GM12878 (cell line): ENCODE measurements at regions not wholly inside any gene's neighbourhood (a gene's known extent, or its start where the extent isn't known, plus 50 kb on each side); places are given as distances from the start of the nearest gene placed in this dataset.

Source experiments
- ATAC-seq: fragments of 200-7000 bp; cut with Tn5 transposase; 3 replicates; pipeline ENCODE4 v1.9.1; 2020; ENCODE audit warnings: mild to moderate bottlenecking, moderate library complexity
- BruUV-seq: library from RNA; stranded (reverse); fragments of 400-500 nt; replicated peaks from 2 replicates; lab custom pipeline; 2021; lab: Mats Ljungman, UMichigan
- CTCF ChIA-PET: fragments of 300-600 bp; sonication (Branson Sonifier 250); formaldehyde crosslinking; extraction: SDS; loops from one replicate; lab custom pipeline; 2021; ENCODE audit warnings: inconsistent platforms; lab: Yijun Ruan, JAX
- POLR2A ChIA-PET: fragments of 350-600 bp; formaldehyde crosslinking; extraction: SDS; loops from one replicate; lab custom pipeline; 2021; ENCODE audit warnings: inconsistent platforms; lab: Charles Lee
- RAD21 ChIA-PET: fragments of 300-600 bp; sonication (Branson Sonifier 250); formaldehyde crosslinking; loops from one replicate; lab custom pipeline; 2023; ENCODE audit warnings: antibody characterized with exemption; ENCODE audit not compliant: unreplicated experiment; lab: Charles Lee
- SMC1A ChIA-PET: fragments of 300-600 bp; sonication (Branson Sonifier 250); formaldehyde crosslinking; loops from one replicate; lab custom pipeline; 2023; ENCODE audit not compliant: unreplicated experiment, uncharacterized antibody; lab: Charles Lee
- DNase-seq: peaks from one replicate; pipeline ENCODE4 v3.0.0-alpha.2; 2011; ENCODE audit warnings: low read depth, low spot score
- FAIRE-seq: peaks from 3 replicates; lab custom pipeline; 2011; peaks lifted over from hg19 to GRCh38; lab: Jason Lieb, UNC
- H2AFZ ChIP-seq: 2 replicates; pipeline ENCODE4 v1.6.0; 2011; ENCODE audit warnings: low read depth, low read length, control low read depth; ENCODE audit not compliant: control insufficient read depth
- H3K27ac ChIP-seq: 2 replicates; pipeline ENCODE4 v1.5.1; 2011; ENCODE audit warnings: control low read depth; ENCODE audit not compliant: control insufficient read depth, insufficient read depth
- H3K27me3 ChIP-seq, 2 experiments: replicated peaks in 1 of 2; 2 replicates each; pipeline versions ENCODE4 v1.6.0 to v1.6.1; 2011; ENCODE audit warnings: low read length in 1 of 2; ENCODE audit not compliant: control insufficient read depth in 2 of 2, insufficient read depth in 2 of 2
- H3K36me3 ChIP-seq, 2 experiments: 2 replicates each; pipeline ENCODE4 v1.5.1; 2011; ENCODE audit warnings: low read length in 1 of 2; ENCODE audit not compliant: control insufficient read depth in 2 of 2, insufficient read depth in 2 of 2
- H3K4me1 ChIP-seq: 2 replicates; pipeline ENCODE4 v1.6.1; 2011; ENCODE audit warnings: mild to moderate bottlenecking, low read length, moderate library complexity, mixed read lengths; ENCODE audit not compliant: control insufficient read depth, insufficient read depth
- H3K4me2 ChIP-seq: 2 replicates; pipeline ENCODE4 v1.6.0; 2011; ENCODE audit warnings: control low read depth; ENCODE audit not compliant: control insufficient read depth, insufficient read depth
- H3K4me3 ChIP-seq: fragments of 200-600 bp; sonication (generic); 2 replicates; pipeline ENCODE4 v1.5.1; 2016
- H3K79me2 ChIP-seq: 2 replicates; pipeline ENCODE4 v1.6.0; 2011; ENCODE audit warnings: low read length; ENCODE audit not compliant: control insufficient read depth, insufficient read depth
- H3K9ac ChIP-seq: 2 replicates; pipeline ENCODE4 v1.8.0; 2011; ENCODE audit warnings: low read length, control low read depth, mixed read lengths; ENCODE audit not compliant: control insufficient read depth, insufficient read depth
- H3K9me3 ChIP-seq: replicated peaks from 3 replicates; pipeline ENCODE4 v1.5.1; 2011; ENCODE audit warnings: mild to moderate bottlenecking, low read length; ENCODE audit not compliant: control insufficient read depth, insufficient read depth
- H4K20me1 ChIP-seq: 2 replicates; pipeline ENCODE4 v1.6.0; 2011; ENCODE audit not compliant: control insufficient read depth, insufficient read depth
- BACH1 ChIP-seq: fragments of 450-650 bp; IDR thresholded peaks from 2 replicates; pipeline ENCODE4 v1.6.1; 2017; ENCODE audit warnings: mild to moderate bottlenecking, borderline replicate concordance
- CEBPB ChIP-seq, 2 experiments: fragments of 150-350 bp in 1 of 2; IDR thresholded peaks; 2 replicates each; pipeline ENCODE4 v1.6.1; 2012 to 2014; ENCODE audit warnings: low read depth in 2 of 2, low read length in 2 of 2, borderline replicate concordance in 1 of 2, inconsistent platforms in 1 of 2
- EED ChIP-seq: sonication (generic); IDR thresholded peaks from 2 replicates; pipeline ENCODE4 v1.6.1; 2016; ENCODE audit warnings: antibody characterized with exemption, low read depth
- KAT2A ChIP-seq: conservative IDR thresholded peaks from 2 replicates; pipeline ENCODE4 v1.6.1; 2011; ENCODE audit warnings: low read depth, low read length; ENCODE audit not compliant: control insufficient read depth
- NFXL1 ChIP-seq: fragments of 450-650 bp; IDR thresholded peaks from 2 replicates; pipeline ENCODE4 v1.6.1; 2017; ENCODE audit warnings: antibody characterized with exemption, mild to moderate bottlenecking, borderline replicate concordance
- SIN3A ChIP-seq: IDR thresholded peaks from 2 replicates; pipeline ENCODE4 v1.6.1; 2012; ENCODE audit warnings: low read depth, low read length, improper control_type of control experiment
- SREBF2 ChIP-seq: IDR thresholded peaks from 2 replicates; pipeline ENCODE4 v1.6.1; 2012; ENCODE audit warnings: mild to moderate bottlenecking, low read length
- WGBS: methylation state at CpG from one replicate; pipeline ENCODE4 v1.1.6; 2016; ENCODE audit warnings: low lambda C conversion rate; ENCODE audit not compliant: insufficient replicate concordance, insufficient coverage; ENCODE audit errors: missing lambda C conversion rate; 5-methylcytosine and 5-hydroxymethylcytosine counted together
- in situ Hi-C: fragments of 300-500 bp; cut with MboI; formaldehyde crosslinking; loops from 9 replicates; pipeline ENCODE4 v1.14.3; 2018; ENCODE audit warnings: mixed read lengths
- intact Hi-C: fragments of 100-400 bp; cut with micrococcal nuclease; formaldehyde crosslinking; loops from one replicate; pipeline ENCODE4 v1.14.2; 2022; ENCODE audit not compliant: unreplicated experiment
- TF ChIP-seq, protein P1 (sequence below): IDR thresholded peaks from 2 replicates; pipeline ENCODE4 v1.6.1; 2011; ENCODE audit warnings: low read depth, low read length, improper control_type of control experiment, borderline replicate concordance
- TF ChIP-seq, protein P2 (sequence below): IDR thresholded peaks from 2 replicates; pipeline ENCODE4 v1.6.1; 2011; ENCODE audit warnings: mild to moderate bottlenecking, low read depth, low read length, moderate library complexity; ENCODE audit not compliant: insufficient replicate concordance
- TF ChIP-seq, protein P3 (sequence below): fragments of 450-650 bp; IDR thresholded peaks from 2 replicates; pipeline ENCODE4 v1.6.1; 2014; ENCODE audit warnings: mild to moderate bottlenecking

- Histone ChIP-seq H4K20me1 (no peaks in the 10 kb centered on the region), H3K79me2 (no peaks in the 10 kb centered on the region), H3K9ac (no peak overlapping the region), H3K36me3 (no peaks in the 10 kb centered on the region), H3K4me1 (no peaks in the 10 kb centered on the region), H3K9me3 (no peaks in the 10 kb centered on the region), H3K27me3 (peaks cover 0 to 3% of the 10 kb centered on the region in 2 experiments; a peak in 1 of 4 replicates), H3K4me3 (no peak overlapping the region), H3K27ac (no peak overlapping the region), H3K4me2 (no peak overlapping the region), H2AFZ (no peak overlapping the region)
- POLR2A ChIA-PET: interaction anchor here (0.5 kb wide), 1 partner anchor 72 kb away, joined by 6 read pairs; no protein-coding TSS in a partner anchor
- ATAC-seq: no peak
- RAD21 ChIA-PET: no interaction called here
- SMC1A ChIA-PET: no interaction called here
- no TSS peak for BruUV-seq
- 11% methylated on average over 1 of the region's 1 CpG for WGBS
- intact Hi-C loops (no loop called here), in situ Hi-C loops (no loop called here)
- CTCF ChIA-PET: no interaction called here
- TF ChIP-seq, protein P1, sequence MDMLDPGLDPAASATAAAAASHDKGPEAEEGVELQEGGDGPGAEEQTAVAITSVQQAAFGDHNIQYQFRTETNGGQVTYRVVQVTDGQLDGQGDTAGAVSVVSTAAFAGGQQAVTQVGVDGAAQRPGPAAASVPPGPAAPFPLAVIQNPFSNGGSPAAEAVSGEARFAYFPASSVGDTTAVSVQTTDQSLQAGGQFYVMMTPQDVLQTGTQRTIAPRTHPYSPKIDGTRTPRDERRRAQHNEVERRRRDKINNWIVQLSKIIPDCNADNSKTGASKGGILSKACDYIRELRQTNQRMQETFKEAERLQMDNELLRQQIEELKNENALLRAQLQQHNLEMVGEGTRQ: no peak
- TF ChIP-seq, protein P2, sequence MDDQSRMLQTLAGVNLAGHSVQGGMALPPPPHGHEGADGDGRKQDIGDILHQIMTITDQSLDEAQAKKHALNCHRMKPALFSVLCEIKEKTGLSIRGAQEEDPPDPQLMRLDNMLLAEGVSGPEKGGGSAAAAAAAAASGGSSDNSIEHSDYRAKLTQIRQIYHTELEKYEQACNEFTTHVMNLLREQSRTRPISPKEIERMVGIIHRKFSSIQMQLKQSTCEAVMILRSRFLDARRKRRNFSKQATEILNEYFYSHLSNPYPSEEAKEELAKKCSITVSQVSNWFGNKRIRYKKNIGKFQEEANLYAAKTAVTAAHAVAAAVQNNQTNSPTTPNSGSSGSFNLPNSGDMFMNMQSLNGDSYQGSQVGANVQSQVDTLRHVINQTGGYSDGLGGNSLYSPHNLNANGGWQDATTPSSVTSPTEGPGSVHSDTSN: no peak
- TF ChIP-seq BACH1: no peak
- TF ChIP-seq KAT2A: no peak
- TF ChIP-seq, protein P3, sequence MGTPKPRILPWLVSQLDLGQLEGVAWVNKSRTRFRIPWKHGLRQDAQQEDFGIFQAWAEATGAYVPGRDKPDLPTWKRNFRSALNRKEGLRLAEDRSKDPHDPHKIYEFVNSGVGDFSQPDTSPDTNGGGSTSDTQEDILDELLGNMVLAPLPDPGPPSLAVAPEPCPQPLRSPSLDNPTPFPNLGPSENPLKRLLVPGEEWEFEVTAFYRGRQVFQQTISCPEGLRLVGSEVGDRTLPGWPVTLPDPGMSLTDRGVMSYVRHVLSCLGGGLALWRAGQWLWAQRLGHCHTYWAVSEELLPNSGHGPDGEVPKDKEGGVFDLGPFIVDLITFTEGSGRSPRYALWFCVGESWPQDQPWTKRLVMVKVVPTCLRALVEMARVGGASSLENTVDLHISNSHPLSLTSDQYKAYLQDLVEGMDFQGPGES: no peak
- TF ChIP-seq SIN3A: no peak
- no peak for TF ChIP-seq SREBF2
- no peak for TF ChIP-seq CEBPB (IDR thresholded peaks at IDR 0.05; ENCODE audit: borderline replicate concordance in 1 of 2, low read depth in 2 of 2, low read length in 2 of 2)
- no peak for TF ChIP-seq EED
- TF ChIP-seq NFXL1: no peak
- FAIRE-seq: no peak
- DNase-seq: no peak
Observed at GRCh38 chr10:118875087-118875486, 120.3 kb upstream of the CACUL1 start.
